ENCODE measurements at regions not wholly inside any gene's neighbourhood (a gene's known extent, or its start where the extent isn't known, plus 50 kb on each side); places are given as distances from the start of the nearest gene placed in this dataset.

GRCh38 chr10:124262971-124263370 is 155.8 kb downstream of the OAT start:
- TF ChIP-seq MXI1 (IDR thresholded peaks at IDR 0.05; ENCODE audit: low read depth, low read length) (no peak), GATAD2B (conservative IDR thresholded peaks at IDR 0.05; ENCODE audit: low read depth) (no peak), ZNF274 (IDR thresholded peaks at IDR 0.05; ENCODE audit: insufficient read depth, insufficient read length) (no peak), TAF1 (IDR thresholded peaks at IDR 0.05; ENCODE audit: borderline replicate concordance, low read depth, low read length) (no peak), RAD21 (IDR thresholded peaks at IDR 0.05; ENCODE audit: insufficient read depth, low read depth, low read length) (no peak), ATF3 (IDR thresholded peaks at IDR 0.05; ENCODE audit: borderline replicate concordance, extremely low read depth, low read depth, low read length) (no peak), TARDBP (IDR thresholded peaks at IDR 0.05; ENCODE audit: borderline replicate concordance) (no peak), CTCF (IDR thresholded peaks at IDR 0.05 in 2 of 3, conservative IDR thresholded peaks at IDR 0.05 in 1 of 3; ENCODE audit: control insufficient read depth in 2 of 3, extremely low read depth in 1 of 3, insufficient read depth in 1 of 3, low read depth in 3 of 3, low read length in 3 of 3) (no peak), PAX5 (IDR thresholded peaks at IDR 0.05; ENCODE audit: borderline replicate concordance, low read depth, low read length) (no peak), TCF7 (IDR thresholded peaks at IDR 0.05; ENCODE audit: borderline replicate concordance) (no peak)

All from GM12878 (cell line).